Esophagus squamous epithelium (tissue), 5 donors: ENCODE measurements at regions not wholly inside any gene's neighbourhood (a gene's known extent, or its start where the extent isn't known, plus 50 kb on each side); places are given as distances from the start of the nearest gene placed in this dataset.

Experiments
- DNase-seq: peaks from one replicate; lab custom pipeline; 2025; lab: John Stamatoyannopoulos, UW
- H3K27ac ChIP-seq, 4 donors: fragments of 200-600 bp; sonication (generic); one replicate each; pipeline ENCODE4 v1.5.1; 2016 to 2019; ENCODE audit warnings: mild to moderate bottlenecking in 1 of 4
- H3K27me3 ChIP-seq, 4 donors: fragments of 200-600 bp; sonication (generic); 1 replicate in 3 of 4; 2 replicates in 1 of 4; pipeline versions ENCODE4 v1.5.1 to v1.6.0; 2017 to 2021; ENCODE audit warnings: antibody characterized with exemption in 1 of 4
- H3K36me3 ChIP-seq, 3 donors: fragments of 200-600 bp; sonication (generic); one replicate each; pipeline ENCODE4 v1.5.1; 2016 to 2019
- H3K4me1 ChIP-seq, 3 donors: fragments of 200-600 bp; sonication (generic); one replicate each; pipeline ENCODE4 v1.5.1; 2017 to 2019
- H3K4me3 ChIP-seq, 4 donors: fragments of 200-600 bp; sonication (generic); 1 replicate in 3 of 4; 2 replicates in 1 of 4; pipeline ENCODE4 v1.5.1; 2016 to 2019; ENCODE audit warnings: mild to moderate bottlenecking in 2 of 4, moderate library complexity in 1 of 4
- H3K9me3 ChIP-seq, 3 donors: fragments of 200-600 bp; sonication (generic); one replicate each; pipeline ENCODE4 v1.5.1; 2016 to 2019
- POLR2A ChIP-seq, 4 donors: fragments of 450-650 bp; IDR thresholded peaks; one replicate each; pipeline ENCODE4 v1.6.1; 2017; ENCODE audit warnings: antibody characterized with exemption in 4 of 4, mild to moderate bottlenecking in 4 of 4, moderate library complexity in 3 of 4
- WGBS, 2 donors: methylation state at CpG; one replicate each; pipeline ENCODE4 v1.1.5; 2018; 5-methylcytosine and 5-hydroxymethylcytosine counted together
- intact Hi-C: fragments of 100-400 bp; cut with DNase I; formaldehyde crosslinking; loops from one replicate; pipeline ENCODE4 v1.15.0; 2022
- TF ChIP-seq, protein P1 (sequence below), 6 experiments: fragments of 450-650 bp in 4 of 6; fragments of 200-600 bp in 2 of 6; sonication (generic) in 2 of 6; IDR thresholded peaks; one replicate each; pipeline ENCODE4 v1.5.1; 2016 to 2019; ENCODE audit warnings: antibody characterized with exemption in 6 of 6, mild to moderate bottlenecking in 4 of 6, moderate library complexity in 4 of 6
- donor health status: DM: yes; HTN: yes; CAD: no.

DNA sequence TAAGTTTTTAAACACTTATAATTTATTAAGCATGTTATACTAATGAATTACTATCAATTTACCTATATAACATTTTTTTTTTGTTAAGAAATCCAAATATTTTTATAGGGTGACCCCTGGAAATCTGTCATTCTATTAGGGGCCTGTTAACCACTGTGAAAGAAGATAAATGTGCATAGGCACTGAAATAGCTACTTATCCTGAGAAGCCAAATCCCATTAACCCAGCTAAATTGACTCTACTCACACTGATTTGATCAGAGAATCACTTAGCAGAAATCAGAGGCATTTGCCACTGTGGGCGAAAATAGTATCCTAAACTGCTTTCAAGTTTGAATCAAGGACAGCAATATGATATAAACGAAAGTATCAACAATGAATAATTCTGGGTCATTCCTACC is 90.0 kb upstream of the GULP1 start:
- TF ChIP-seq, protein P1, sequence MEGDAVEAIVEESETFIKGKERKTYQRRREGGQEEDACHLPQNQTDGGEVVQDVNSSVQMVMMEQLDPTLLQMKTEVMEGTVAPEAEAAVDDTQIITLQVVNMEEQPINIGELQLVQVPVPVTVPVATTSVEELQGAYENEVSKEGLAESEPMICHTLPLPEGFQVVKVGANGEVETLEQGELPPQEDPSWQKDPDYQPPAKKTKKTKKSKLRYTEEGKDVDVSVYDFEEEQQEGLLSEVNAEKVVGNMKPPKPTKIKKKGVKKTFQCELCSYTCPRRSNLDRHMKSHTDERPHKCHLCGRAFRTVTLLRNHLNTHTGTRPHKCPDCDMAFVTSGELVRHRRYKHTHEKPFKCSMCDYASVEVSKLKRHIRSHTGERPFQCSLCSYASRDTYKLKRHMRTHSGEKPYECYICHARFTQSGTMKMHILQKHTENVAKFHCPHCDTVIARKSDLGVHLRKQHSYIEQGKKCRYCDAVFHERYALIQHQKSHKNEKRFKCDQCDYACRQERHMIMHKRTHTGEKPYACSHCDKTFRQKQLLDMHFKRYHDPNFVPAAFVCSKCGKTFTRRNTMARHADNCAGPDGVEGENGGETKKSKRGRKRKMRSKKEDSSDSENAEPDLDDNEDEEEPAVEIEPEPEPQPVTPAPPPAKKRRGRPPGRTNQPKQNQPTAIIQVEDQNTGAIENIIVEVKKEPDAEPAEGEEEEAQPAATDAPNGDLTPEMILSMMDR (IDR thresholded peaks at IDR 0.05), result no peak
- no peak for TF ChIP-seq POLR2A (IDR thresholded peaks at IDR 0.05)
- Histone ChIP-seq H3K27ac (no peak overlapping the region), H3K27me3 (no peaks in the 10 kb centered on the region), H3K9me3 (no peaks in the 10 kb centered on the region), H3K4me1 (peaks cover 0 to 5% (median 0%) of the 10 kb centered on the region in 3 donors), H3K4me3 (no peak overlapping the region), H3K36me3 (no peaks in the 10 kb centered on the region)
- DNase-seq, result no peak
- 71 to 73% methylated on average over 2 of the region's 2 CpGs for WGBS, 2 donors
- intact Hi-C loops, result no loop called here

DNA sequence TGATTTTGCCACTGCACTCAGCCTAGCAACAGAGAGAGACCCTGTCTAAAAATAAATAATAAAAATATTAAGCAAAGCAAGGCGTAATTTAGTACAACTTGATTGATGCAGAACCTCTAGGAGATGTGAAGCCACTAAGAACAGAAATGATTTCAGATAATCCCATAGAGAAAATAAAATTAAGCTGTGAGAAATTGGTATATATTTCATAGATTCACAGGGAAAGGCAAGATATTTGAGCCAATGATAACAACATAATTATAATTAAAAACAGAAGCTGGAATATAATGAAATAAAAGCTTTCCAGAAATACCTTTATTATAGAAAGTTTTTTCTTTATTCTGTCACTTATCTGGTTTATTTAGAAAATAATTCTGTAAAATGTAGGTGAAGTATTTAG is 88.9 kb upstream of the GULP1 start:
- DNase-seq, result no peak
- H3K4me3 ChIP-seq, result no peak overlapping the region
- intact Hi-C loops, result no loop called here
- no peaks in the 10 kb centered on the region for H3K36me3 ChIP-seq
- no peaks in the 10 kb centered on the region for H3K27me3 ChIP-seq
- no peak overlapping the region for H3K27ac ChIP-seq
- no peaks in the 10 kb centered on the region for H3K9me3 ChIP-seq
- no peaks in the 10 kb centered on the region for H3K4me1 ChIP-seq
- 74 to 86% methylated on average over 1 of the region's 1 CpG for WGBS, 2 donors
- no peak for TF ChIP-seq POLR2A (IDR thresholded peaks at IDR 0.05)
- TF ChIP-seq, protein P1 (IDR thresholded peaks at IDR 0.05), result no peak

DNA sequence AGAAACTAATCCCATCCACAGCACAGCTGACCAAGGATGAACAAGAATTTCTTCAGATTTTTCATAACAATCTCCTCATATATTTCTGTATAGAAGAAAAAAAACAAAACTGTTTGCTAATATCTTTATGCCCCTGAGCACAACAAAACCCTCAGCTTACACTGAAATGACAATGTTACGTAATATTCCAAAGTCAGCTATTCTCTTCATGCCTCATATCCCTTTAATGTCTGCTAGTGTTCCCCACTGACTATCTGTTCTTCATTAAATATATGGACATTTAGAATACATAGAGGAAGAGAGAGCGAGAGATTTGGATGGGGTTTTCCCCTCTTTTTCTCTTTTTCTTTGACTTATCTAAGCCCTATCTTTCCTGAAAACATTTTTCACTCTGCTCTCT is 87.9 kb upstream of the GULP1 start:
- no peak for DNase-seq
- H3K4me3 ChIP-seq, result no peak overlapping the region
- intact Hi-C loops, result no loop called here
- H3K27me3 ChIP-seq, result no peaks in the 10 kb centered on the region
- WGBS, 2 donors, result 83 to 90% methylated on average over 2 of the region's 2 CpGs
- H3K27ac ChIP-seq, result no peak overlapping the region
- H3K36me3 ChIP-seq, result no peaks in the 10 kb centered on the region
- TF ChIP-seq, protein P1 (IDR thresholded peaks at IDR 0.05), result no peak
- no peak for TF ChIP-seq POLR2A (IDR thresholded peaks at IDR 0.05)
- H3K4me1 ChIP-seq, result no peaks in the 10 kb centered on the region
- H3K9me3 ChIP-seq, result no peaks in the 10 kb centered on the region

DNA sequence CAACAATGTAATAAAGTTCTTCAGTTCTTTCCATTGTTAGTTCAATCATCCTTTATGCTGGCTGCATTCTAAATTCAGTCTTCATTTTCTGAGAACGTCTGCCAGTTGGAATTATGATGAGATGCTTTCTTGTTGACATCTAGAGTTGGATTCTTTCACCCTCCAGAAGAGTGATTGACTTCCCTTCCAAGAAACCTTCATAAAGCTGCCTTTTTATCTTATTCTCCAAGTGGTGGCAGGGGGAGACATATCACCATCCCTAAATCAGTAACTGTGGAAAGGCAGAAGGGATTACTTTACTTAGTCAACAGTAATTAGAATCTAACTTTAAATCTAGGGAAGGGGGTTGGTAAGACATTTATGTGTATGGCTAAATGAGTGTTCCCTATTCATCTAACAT is 86.8 kb upstream of the GULP1 start:
- 21 to 35% methylated on average over 1 of the region's 1 CpG for WGBS, 2 donors
- intact Hi-C loops, result no loop called here
- no peak for TF ChIP-seq POLR2A (IDR thresholded peaks at IDR 0.05)
- TF ChIP-seq, protein P1 (IDR thresholded peaks at IDR 0.05), result no peak
- no peaks in the 10 kb centered on the region for H3K9me3 ChIP-seq
- H3K36me3 ChIP-seq, result no peaks in the 10 kb centered on the region
- no peaks in the 10 kb centered on the region for H3K27me3 ChIP-seq
- DNase-seq, result no peak
- H3K4me1 ChIP-seq, result no peaks in the 10 kb centered on the region
- no peak overlapping the region for H3K27ac ChIP-seq
- no peak overlapping the region for H3K4me3 ChIP-seq

DNA sequence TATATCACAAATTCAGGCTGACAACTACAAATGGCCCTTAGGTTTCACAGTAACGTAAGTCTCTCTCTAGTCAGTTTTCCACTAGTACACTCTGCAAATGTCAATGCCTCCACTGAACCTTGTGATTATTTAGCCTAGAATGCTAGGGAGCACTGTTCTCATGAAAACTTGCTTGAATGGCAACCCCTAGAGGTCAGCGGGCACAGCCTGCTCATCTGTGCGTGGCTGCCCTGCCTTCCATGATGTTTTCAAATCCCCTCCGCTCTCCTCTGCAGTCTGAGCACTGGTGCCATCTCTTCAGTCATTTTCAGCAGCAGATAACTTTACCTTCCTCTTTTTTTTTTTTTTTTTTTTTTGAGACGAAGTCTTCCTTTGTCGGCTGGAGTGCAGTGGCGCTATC is 84.1 kb upstream of the GULP1 start:
- TF ChIP-seq POLR2A (IDR thresholded peaks at IDR 0.05), result no peak
- TF ChIP-seq, protein P1 (IDR thresholded peaks at IDR 0.05), result no peak
- 91 to 95% methylated on average over 5 to 7 of the region's 7 CpGs for WGBS, 2 donors
- intact Hi-C loops, result no loop called here

More for the DNA sequence above, 84.1 kb upstream of the GULP1 start:
- Histone ChIP-seq H3K4me1 (no peaks in the 10 kb centered on the region), H3K27me3 (no peaks in the 10 kb centered on the region), H3K4me3 (no peak overlapping the region), H3K36me3 (no peaks in the 10 kb centered on the region), H3K27ac (no peak overlapping the region), H3K9me3 (no peaks in the 10 kb centered on the region)
- DNase-seq, result no peak
